ENCODE measurements at regions not wholly inside any gene's neighbourhood (a gene's known extent, or its start where the extent isn't known, plus 50 kb on each side); places are given as distances from the start of the nearest gene placed in this dataset.

DNA sequence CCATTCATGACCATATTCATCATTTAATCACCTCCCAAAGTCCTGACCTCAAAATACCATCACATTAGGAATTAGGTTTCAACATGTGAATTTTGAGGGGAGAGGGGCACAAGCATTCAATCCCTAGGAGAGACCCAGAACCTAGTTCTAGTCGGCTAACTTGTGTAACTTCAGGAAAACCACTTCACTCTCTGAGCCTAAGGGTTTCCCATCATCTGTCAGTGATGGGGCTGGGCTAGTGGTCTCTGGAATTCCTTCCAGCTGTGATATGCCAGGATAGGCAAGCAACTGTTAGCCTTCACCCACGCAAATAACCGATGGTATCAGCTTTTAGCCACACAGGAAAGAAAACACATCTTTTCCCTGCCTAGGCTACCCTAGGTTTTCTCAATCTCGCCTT lies 52.5 kb upstream of the MEX3C start:
- H3K4me1 ChIP-seq (replicated peaks in 1 of 2; ENCODE audit: control insufficient read depth in 2 of 2, insufficient read depth in 2 of 2, low read length in 2 of 2), result no peaks in the 10 kb centered on the region
- H3K79me2 ChIP-seq (ENCODE audit: control insufficient read depth, insufficient read depth, low read length), result no peaks in the 10 kb centered on the region
- no peak overlapping the region for H2AFZ ChIP-seq (ENCODE audit: low read depth, low read length)
- ATAC-seq (no peak), DNase-seq (ENCODE audit: extremely low read depth in 1 of 4, low spot score in 3 of 4) (no peak), FAIRE-seq (no peak)
- H3K9me3 ChIP-seq (replicated peaks; ENCODE audit: control insufficient read depth, insufficient read depth, low read depth, low read length), result no peaks in the 10 kb centered on the region
- H3K27ac ChIP-seq (ENCODE audit: extremely low read depth, low read depth, low read length), result no peak overlapping the region
- TF ChIP-seq RBM25 (IDR thresholded peaks at IDR 0.05; ENCODE audit: low read depth, low read length, severe bottlenecking), result no peak
- no peak for TF ChIP-seq ZFP1 (CRISPR knock-in tag; IDR thresholded peaks at IDR 0.05)
- TF ChIP-seq ERF (CRISPR knock-in tag; IDR thresholded peaks at IDR 0.05), result no peak
- no peak for TF ChIP-seq TEAD4 (IDR thresholded peaks at IDR 0.05; ENCODE audit: low read length)
- TF ChIP-seq TEAD4 (CRISPR knock-in tag; IDR thresholded peaks at IDR 0.05; ENCODE audit: borderline replicate concordance), result no peak
- TF ChIP-seq SIRT6 (IDR thresholded peaks at IDR 0.05; ENCODE audit: low read depth, low read length), result no peak
- TF ChIP-seq ZNF274 (IDR thresholded peaks at IDR 0.05; ENCODE audit: borderline replicate concordance, low read depth, low read length), result no peak
- 2% methylated on average over 4 of the region's 4 CpGs for WGBS (ENCODE audit: insufficient coverage, low coverage, missing lambda C conversion rate)
- H3K9me1 ChIP-seq (ENCODE audit: control insufficient read depth, insufficient read depth, low read length), result no peaks in the 10 kb centered on the region
- H3K9ac ChIP-seq (ENCODE audit: insufficient read depth in 1 of 2, low read depth in 2 of 2, low read length in 2 of 2), result no peak overlapping the region
- BruUV-seq (replicated peaks), result no TSS peak
- intact Hi-C loops (cut with micrococcal nuclease), result no loop called here
- ChIA-PET CTCF (ENCODE audit: low intra/inter-chr PET ratio) (no interaction called here), POLR2A (interaction anchor here (0.7 kb wide), 1 partner anchor 47 kb away, joined by 3 read pairs; no protein-coding TSS in a partner anchor)
- H3K27me3 ChIP-seq (ENCODE audit: control insufficient read depth in 2 of 2, insufficient read depth in 2 of 2, low read length in 2 of 2), result no peaks in the 10 kb centered on the region
- in situ Hi-C loops (cut with MboI), result no loop called here
- no peak overlapping the region for H3K4me3 ChIP-seq
- no peaks in the 10 kb centered on the region for H4K20me1 ChIP-seq (replicated peaks; ENCODE audit: control insufficient read depth, insufficient read depth, low read length)
- H3K36me3 ChIP-seq (ENCODE audit: control insufficient read depth, insufficient read depth, low read length), result no peaks in the 10 kb centered on the region
- H3K4me2 ChIP-seq (ENCODE audit: insufficient read depth, low read length), result no peak overlapping the region

DNA sequence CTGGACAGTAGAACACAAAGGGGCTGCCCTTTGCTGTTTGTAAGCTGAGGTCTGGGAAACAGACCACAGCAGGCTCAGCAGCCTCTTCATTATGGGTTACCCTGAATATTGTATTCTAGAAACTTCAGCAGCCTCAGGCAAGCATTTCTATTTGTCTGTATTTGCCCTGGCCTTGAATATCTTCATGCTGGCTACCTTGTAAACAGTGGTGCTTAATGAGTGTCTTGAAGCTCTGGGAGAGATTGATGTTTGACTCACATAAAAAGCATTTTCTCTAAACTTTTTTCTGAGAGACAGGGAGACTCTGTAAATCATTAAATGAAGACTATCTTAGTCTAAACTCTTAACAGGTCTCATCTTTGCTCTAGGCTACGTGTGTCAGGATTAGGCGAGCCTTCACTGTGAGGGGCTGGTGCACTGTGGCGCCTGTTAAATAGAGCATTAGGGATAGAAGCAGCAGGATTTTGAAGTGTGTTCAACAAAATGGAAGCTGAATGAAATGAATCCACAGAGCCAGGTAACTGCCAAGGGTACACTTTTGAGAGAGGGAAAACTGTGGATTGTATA lies 53.1 kb upstream of the MEX3C start:
- Histone ChIP-seq H3K9me3 (replicated peaks; ENCODE audit: control insufficient read depth, insufficient read depth, low read depth, low read length) (no peaks in the 10 kb centered on the region), H3K27ac (ENCODE audit: extremely low read depth, low read depth, low read length) (no peak overlapping the region), H3K27me3 (ENCODE audit: control insufficient read depth in 2 of 2, insufficient read depth in 2 of 2, low read length in 2 of 2) (no peaks in the 10 kb centered on the region), H3K4me2 (ENCODE audit: insufficient read depth, low read length) (no peak overlapping the region), H3K36me3 (ENCODE audit: control insufficient read depth, insufficient read depth, low read length) (no peaks in the 10 kb centered on the region), H3K4me3 (no peak overlapping the region), H4K20me1 (replicated peaks; ENCODE audit: control insufficient read depth, insufficient read depth, low read length) (no peaks in the 10 kb centered on the region), H3K4me1 (replicated peaks in 1 of 2; ENCODE audit: control insufficient read depth in 2 of 2, insufficient read depth in 2 of 2, low read length in 2 of 2) (no peaks in the 10 kb centered on the region), H2AFZ (ENCODE audit: low read depth, low read length) (no peak overlapping the region), H3K9ac (ENCODE audit: insufficient read depth in 1 of 2, low read depth in 2 of 2, low read length in 2 of 2) (no peak overlapping the region), H3K79me2 (ENCODE audit: control insufficient read depth, insufficient read depth, low read length) (no peaks in the 10 kb centered on the region), H3K9me1 (ENCODE audit: control insufficient read depth, insufficient read depth, low read length) (no peaks in the 10 kb centered on the region)
- intact Hi-C loops (cut with micrococcal nuclease), result no loop called here
- DNase-seq (ENCODE audit: extremely low read depth in 1 of 4, low spot score in 3 of 4), result no peak
- WGBS (ENCODE audit: insufficient coverage, low coverage, missing lambda C conversion rate), result 2% methylated on average over 3 of the region's 3 CpGs
- TF ChIP-seq U2AF2 (optimal IDR thresholded peaks at IDR 0.05; ENCODE audit: low read depth, low read length), result no peak
- TF ChIP-seq, protein P1, sequence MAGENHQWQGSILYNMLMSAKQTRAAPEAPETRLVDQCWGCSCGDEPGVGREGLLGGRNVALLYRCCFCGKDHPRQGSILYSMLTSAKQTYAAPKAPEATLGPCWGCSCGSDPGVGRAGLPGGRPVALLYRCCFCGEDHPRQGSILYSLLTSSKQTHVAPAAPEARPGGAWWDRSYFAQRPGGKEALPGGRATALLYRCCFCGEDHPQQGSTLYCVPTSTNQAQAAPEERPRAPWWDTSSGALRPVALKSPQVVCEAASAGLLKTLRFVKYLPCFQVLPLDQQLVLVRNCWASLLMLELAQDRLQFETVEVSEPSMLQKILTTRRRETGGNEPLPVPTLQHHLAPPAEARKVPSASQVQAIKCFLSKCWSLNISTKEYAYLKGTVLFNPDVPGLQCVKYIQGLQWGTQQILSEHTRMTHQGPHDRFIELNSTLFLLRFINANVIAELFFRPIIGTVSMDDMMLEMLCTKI (IDR thresholded peaks at IDR 0.05; ENCODE audit: partially characterized antibody), result no peak
- no peak for TF ChIP-seq CBX8 (IDR thresholded peaks at IDR 0.05; ENCODE audit: borderline replicate concordance, extremely low read depth, low read depth, low read length, poor library complexity, severe bottlenecking)
- no peak for TF ChIP-seq SIN3B (IDR thresholded peaks at IDR 0.05; ENCODE audit: low read depth)
- TF ChIP-seq MAFG (tag; conservative IDR thresholded peaks at IDR 0.05), result no peak
- no TSS peak for BruUV-seq (replicated peaks)
- FAIRE-seq, result no peak
- no peak for ATAC-seq
- ChIA-PET POLR2A (no interaction called here), CTCF (ENCODE audit: low intra/inter-chr PET ratio) (no interaction called here)
- in situ Hi-C loops (cut with MboI), result no loop called here

Data from K562 (cell line).